ENCODE measurements at regions not wholly inside any gene's neighbourhood (a gene's known extent, or its start where the extent isn't known, plus 50 kb on each side); places are given as distances from the start of the nearest gene placed in this dataset.

GRCh38 chr21:14742119-14742518 lies 196.0 kb upstream of the SAMSN1 start:
- no peak overlapping the region for H3K9ac ChIP-seq (ENCODE audit: low read depth, low read length)
- H3K9me3 ChIP-seq (ENCODE audit: insufficient read depth, low read length, severe bottlenecking) = peaks cover 11% of the 10 kb centered on the region
- H3K4me3 ChIP-seq (ENCODE audit: low read depth in 1 of 2, low read length in 2 of 2) = no peak overlapping the region
- peaks cover 13% of the 10 kb centered on the region for H3K4me1 ChIP-seq (ENCODE audit: insufficient read depth, low read length)
- H3K36me3 ChIP-seq (ENCODE audit: insufficient read depth, low read length) = no peaks in the 10 kb centered on the region; the same call in 1 of the 2 replicates
- H4K20me1 ChIP-seq (ENCODE audit: insufficient read depth, low read length) = no peaks in the 10 kb centered on the region
- H3K27me3 ChIP-seq (ENCODE audit: insufficient read depth, low read length, poor library complexity) = no peaks in the 10 kb centered on the region
- H3K4me2 ChIP-seq (ENCODE audit: insufficient read depth, low read length) = no peak overlapping the region
- no peak for TF ChIP-seq CTCF (IDR thresholded peaks at IDR 0.05; ENCODE audit: borderline replicate concordance, extremely low read depth, low read length, poor library complexity, severe bottlenecking)
- TF ChIP-seq EZH2 (IDR thresholded peaks at IDR 0.05; ENCODE audit: borderline replicate concordance, low read depth, low read length, severe bottlenecking) = no peak
- no peak for ATAC-seq (ENCODE audit: insufficient read depth, low read depth)
- no peak for DNase-seq
- no peak overlapping the region for H3K27ac ChIP-seq (ENCODE audit: low read length)
- H2AFZ ChIP-seq (ENCODE audit: low read depth, low read length) = no peak overlapping the region
- no peaks in the 10 kb centered on the region for H3K79me2 ChIP-seq (ENCODE audit: insufficient read depth, low read length)

- Histone ChIP-seq H3K27ac (ENCODE audit: low read length) (no peak overlapping the region), H3K4me2 (ENCODE audit: insufficient read depth, low read length) (no peak overlapping the region), H3K36me3 (ENCODE audit: insufficient read depth, low read length) (no peaks in the 10 kb centered on the region), H4K20me1 (ENCODE audit: insufficient read depth, low read length) (no peaks in the 10 kb centered on the region), H3K9me3 (ENCODE audit: insufficient read depth, low read length, severe bottlenecking) (peaks cover 10% of the 10 kb centered on the region), H3K27me3 (ENCODE audit: insufficient read depth, low read length, poor library complexity) (no peaks in the 10 kb centered on the region), H2AFZ (ENCODE audit: low read depth, low read length) (no peak overlapping the region), H3K9ac (ENCODE audit: low read depth, low read length) (no peak overlapping the region), H3K4me3 (ENCODE audit: low read depth in 1 of 2, low read length in 2 of 2) (no peak overlapping the region), H3K4me1 (ENCODE audit: insufficient read depth, low read length) (peaks cover 21% of the 10 kb centered on the region), H3K79me2 (ENCODE audit: insufficient read depth, low read length) (no peaks in the 10 kb centered on the region)
- DNase-seq (no peak), ATAC-seq (ENCODE audit: insufficient read depth, low read depth) (no peak)
- TF ChIP-seq EZH2 (IDR thresholded peaks at IDR 0.05; ENCODE audit: borderline replicate concordance, low read depth, low read length, severe bottlenecking) (no peak), CTCF (IDR thresholded peaks at IDR 0.05; ENCODE audit: borderline replicate concordance, extremely low read depth, low read length, poor library complexity, severe bottlenecking) (no peak)
Measured at GRCh38 chr21:14741256-14741655, 195.1 kb upstream of the SAMSN1 start.

- ATAC-seq (ENCODE audit: insufficient read depth, low read depth) = no peak
- TF ChIP-seq CTCF (IDR thresholded peaks at IDR 0.05; ENCODE audit: borderline replicate concordance, extremely low read depth, low read length, poor library complexity, severe bottlenecking) = no peak
- no peak for TF ChIP-seq EZH2 (IDR thresholded peaks at IDR 0.05; ENCODE audit: borderline replicate concordance, low read depth, low read length, severe bottlenecking)
- Histone ChIP-seq H3K36me3 (ENCODE audit: insufficient read depth, low read length) (no peaks in the 10 kb centered on the region), H3K79me2 (ENCODE audit: insufficient read depth, low read length) (no peaks in the 10 kb centered on the region), H3K4me3 (ENCODE audit: low read depth in 1 of 2, low read length in 2 of 2) (no peak overlapping the region), H3K4me1 (ENCODE audit: insufficient read depth, low read length) (peaks cover 27% of the 10 kb centered on the region), H2AFZ (ENCODE audit: low read depth, low read length) (no peak overlapping the region), H3K9me3 (ENCODE audit: insufficient read depth, low read length, severe bottlenecking) (peaks cover 10% of the 10 kb centered on the region), H3K27ac (ENCODE audit: low read length) (no peak overlapping the region), H3K4me2 (ENCODE audit: insufficient read depth, low read length) (no peak overlapping the region), H4K20me1 (ENCODE audit: insufficient read depth, low read length) (no peaks in the 10 kb centered on the region), H3K9ac (ENCODE audit: low read depth, low read length) (no peak overlapping the region), H3K27me3 (ENCODE audit: insufficient read depth, low read length, poor library complexity) (no peaks in the 10 kb centered on the region)
- DNase-seq = no peak
Measured at GRCh38 chr21:14740692-14741091, 194.6 kb upstream of the SAMSN1 start.

- H4K20me1 ChIP-seq (ENCODE audit: insufficient read depth, low read length) = no peaks in the 10 kb centered on the region
- H3K27me3 ChIP-seq (ENCODE audit: insufficient read depth, low read length, poor library complexity) = no peaks in the 10 kb centered on the region
- H2AFZ ChIP-seq (ENCODE audit: low read depth, low read length) = no peak overlapping the region
Measured at GRCh38 chr21:14740116-14740515, 194.0 kb upstream of the SAMSN1 start.

More at GRCh38 chr21:14740116-14740515, 194.0 kb upstream of the SAMSN1 start:
- Histone ChIP-seq H3K4me3 (ENCODE audit: low read depth in 1 of 2, low read length in 2 of 2) (no peak overlapping the region), H3K9me3 (ENCODE audit: insufficient read depth, low read length, severe bottlenecking) (peaks cover 10% of the 10 kb centered on the region), H3K4me1 (ENCODE audit: insufficient read depth, low read length) (peaks cover 32% of the 10 kb centered on the region), H3K27ac (ENCODE audit: low read length) (no peak overlapping the region), H3K79me2 (ENCODE audit: insufficient read depth, low read length) (no peaks in the 10 kb centered on the region), H3K4me2 (ENCODE audit: insufficient read depth, low read length) (no peak overlapping the region), H3K36me3 (ENCODE audit: insufficient read depth, low read length) (no peaks in the 10 kb centered on the region), H3K9ac (ENCODE audit: low read depth, low read length) (no peak overlapping the region)
- ATAC-seq (ENCODE audit: insufficient read depth, low read depth) (no peak), DNase-seq (no peak)
- no peak for TF ChIP-seq CTCF (IDR thresholded peaks at IDR 0.05; ENCODE audit: borderline replicate concordance, extremely low read depth, low read length, poor library complexity, severe bottlenecking)
- TF ChIP-seq EZH2 (IDR thresholded peaks at IDR 0.05; ENCODE audit: borderline replicate concordance, low read depth, low read length, severe bottlenecking) = no peak
